HCT116 (cell line): ENCODE measurements at regions not wholly inside any gene's neighbourhood (a gene's known extent, or its start where the extent isn't known, plus 50 kb on each side); places are given as distances from the start of the nearest gene placed in this dataset.

Source experiments
- ATAC-seq: fragments of 200-7000 bp; cut with Tn5 transposase; 2 replicates; pipeline ENCODE4 v1.9.1; 2020; ENCODE audit warnings: mild to moderate bottlenecking, moderate library complexity
- BruUV-seq: library from RNA; stranded (reverse); fragments of 400-500 nt; replicated peaks from 2 replicates; lab custom pipeline; 2021; lab: Mats Ljungman, UMichigan
- CTCF ChIA-PET: fragments of 300-600 bp; sonication (Branson Sonifier 250); formaldehyde crosslinking; loops from one replicate; lab custom pipeline; 2021; ENCODE audit warnings: antibody characterized with exemption; lab: Charles Lee
- POLR2A ChIA-PET: fragments of 300-600, 350-600 bp; sonication (Branson Sonifier 250); formaldehyde crosslinking; loops from one replicate; lab custom pipeline; 2021; ENCODE audit warnings: antibody characterized with exemption; lab: Charles Lee
- RAD21 ChIA-PET, 2 experiments: fragments of 300-600 bp; sonication (Branson Sonifier 250); formaldehyde crosslinking; loops; one replicate each; lab custom pipeline; 2023; ENCODE audit warnings: low total read pairs in 2 of 2; ENCODE audit not compliant: uncharacterized antibody in 2 of 2, unreplicated experiment in 2 of 2, low non-redundant PET in 1 of 2; lab: Charles Lee
- DNase-seq: peaks from one replicate; pipeline ENCODE4 v3.0.0-alpha.2; 2010; ENCODE audit warnings: low read depth, low spot score
- H2AFZ ChIP-seq: fragments of 200-600 bp; shearing (Covaris generic), sonication (generic); 2 replicates; pipeline ENCODE4 v1.6.1; 2017; ENCODE audit warnings: low read depth, mixed run types, mixed read lengths, antibody characterized with exemption, low read length; ENCODE audit not compliant: poor library complexity, severe bottlenecking
- H3K27ac ChIP-seq: 2 replicates; pipeline ENCODE4 v1.5.1; 2012; ENCODE audit warnings: low read depth, low read length
- H3K27me3 ChIP-seq: fragments of 200-600 bp; sonication (generic); 2 replicates; pipeline ENCODE4 v1.6.1; 2016; ENCODE audit warnings: mixed run types, low read length, mixed read lengths; ENCODE audit not compliant: insufficient read depth
- H3K36me3 ChIP-seq, 2 experiments: fragments of 200-500 bp in 1 of 2; fragments of 200-600 bp in 1 of 2; sonication (Bioruptor generic) in 1 of 2; sonication (generic) in 1 of 2; 2 replicates each; pipeline versions ENCODE4 v1.5.1 to v1.6.1; 2014 to 2016; ENCODE audit warnings: low read length in 2 of 2, inconsistent platforms in 1 of 2, mixed read lengths in 1 of 2, mixed run types in 1 of 2; ENCODE audit not compliant: insufficient read depth in 2 of 2, control insufficient read depth in 1 of 2
- H3K4me1 ChIP-seq, 2 experiments: fragments of 200-600 bp in 1 of 2; sonication (generic) in 1 of 2; 2 replicates each; pipeline versions ENCODE4 v1.5.1 to v1.6.1; 2012 to 2017; ENCODE audit warnings: low read length in 2 of 2, inconsistent platforms in 1 of 2, mild to moderate bottlenecking in 1 of 2, mixed read lengths in 1 of 2, mixed run types in 1 of 2, moderate library complexity in 1 of 2; ENCODE audit not compliant: insufficient read depth in 2 of 2, control insufficient read depth in 1 of 2
- H3K4me2 ChIP-seq: fragments of 200-600 bp; sonication (generic); 2 replicates; pipeline ENCODE4 v1.6.1; 2017; ENCODE audit warnings: mixed run types, low read length, mixed read lengths
- H3K4me3 ChIP-seq, 2 experiments: fragments of 200-600 bp in 1 of 2; sonication (generic) in 1 of 2; replicated peaks in 1 of 2; 2 replicates each; pipeline ENCODE4 v1.5.1; 2011 to 2016; ENCODE audit warnings: low read length in 2 of 2, control low read depth in 1 of 2, low read depth in 1 of 2, mild to moderate bottlenecking in 1 of 2, mixed read lengths in 1 of 2, mixed run types in 1 of 2
- H3K79me2 ChIP-seq: fragments of 200-600 bp; sonication (generic); 2 replicates; pipeline ENCODE4 v1.6.1; 2017; ENCODE audit warnings: mild to moderate bottlenecking, mixed run types, low read length, moderate library complexity, mixed read lengths; ENCODE audit not compliant: insufficient read depth
- H3K9ac ChIP-seq: fragments of 200-600 bp; sonication (generic); 2 replicates; pipeline ENCODE4 v1.6.1; 2016; ENCODE audit warnings: low read length, mixed read lengths
- H3K9me2 ChIP-seq: fragments of 200-600 bp; sonication (generic), shearing (Covaris generic); 2 replicates; pipeline ENCODE4 v1.6.1; 2017; ENCODE audit warnings: mixed run types, mild to moderate bottlenecking, moderate library complexity; ENCODE audit not compliant: insufficient read depth
- H3K9me3 ChIP-seq, 2 experiments: fragments of 200-500 bp in 1 of 2; fragments of 200-600 bp in 1 of 2; sonication (Bioruptor generic) in 1 of 2; sonication (generic) in 1 of 2; 2 replicates each; pipeline ENCODE4 v1.6.1; 2014 to 2017; ENCODE audit warnings: low read length in 2 of 2, mixed read lengths in 2 of 2, inconsistent platforms in 1 of 2, low read depth in 1 of 2, mild to moderate bottlenecking in 1 of 2, mixed run types in 1 of 2, moderate library complexity in 1 of 2; ENCODE audit not compliant: control insufficient read depth in 1 of 2, insufficient read depth in 1 of 2
- H4K20me1 ChIP-seq: fragments of 200-600 bp; sonication (generic), shearing (Covaris generic); 2 replicates; pipeline ENCODE4 v1.6.1; 2017; ENCODE audit warnings: mixed run types, mild to moderate bottlenecking, moderate library complexity; ENCODE audit not compliant: insufficient read depth
- CBX3 ChIP-seq: IDR thresholded peaks from 2 replicates; pipeline ENCODE4 v1.6.1; 2012; ENCODE audit warnings: low read depth
- CEBPB ChIP-seq: IDR thresholded peaks from 2 replicates; pipeline ENCODE4 v1.6.1; 2012; ENCODE audit warnings: low read depth
- EGR1 ChIP-seq: IDR thresholded peaks from 2 replicates; pipeline ENCODE4 v1.6.1; 2012; ENCODE audit warnings: low read depth
- EZH2phosphoT487 ChIP-seq: fragments of 200-600 bp; IDR thresholded peaks from 2 replicates; pipeline ENCODE4 v1.6.1; 2018; ENCODE audit warnings: antibody characterized with exemption, borderline replicate concordance
- FOSL1 ChIP-seq: IDR thresholded peaks from 2 replicates; pipeline ENCODE4 v1.6.1; 2012; ENCODE audit warnings: low read depth
- JUND ChIP-seq: IDR thresholded peaks from 2 replicates; pipeline ENCODE4 v1.6.1; 2012
- RAD21 ChIP-seq: IDR thresholded peaks from 2 replicates; pipeline ENCODE4 v1.6.1; 2012; ENCODE audit warnings: low read depth, mild to moderate bottlenecking
- REST ChIP-seq: IDR thresholded peaks from 2 replicates; pipeline ENCODE4 v1.6.1; 2012; ENCODE audit warnings: low read depth
- SIN3A ChIP-seq: IDR thresholded peaks from 2 replicates; pipeline ENCODE4 v1.6.1; 2012; ENCODE audit warnings: low read depth
- SRF ChIP-seq: IDR thresholded peaks from 2 replicates; pipeline ENCODE4 v1.6.1; 2012; ENCODE audit warnings: low read depth
- TCF7L2 ChIP-seq: IDR thresholded peaks from 2 replicates; pipeline ENCODE4 v1.7.0; 2011; ENCODE audit warnings: borderline replicate concordance, inconsistent platforms; ENCODE audit not compliant: insufficient read depth, insufficient read length; ENCODE audit errors: extremely low read depth
- ZNF274 ChIP-seq: fragments of 200-500 bp; sonication (Bioruptor generic); IDR thresholded peaks from 2 replicates; pipeline ENCODE4 v1.6.1; 2014; ENCODE audit warnings: mild to moderate bottlenecking, low read depth, low read length, inconsistent platforms
- intact Hi-C: fragments of 100-400 bp; cut with micrococcal nuclease; formaldehyde crosslinking; loops from 2 replicates; pipeline ENCODE4 v1.10.0; 2022
- TF ChIP-seq, protein P1 (sequence below), 3 experiments: fragments of 200-600 bp in 1 of 3; sonication (generic) in 1 of 3; IDR thresholded peaks in 2 of 3; conservative IDR thresholded peaks in 1 of 3; 2 replicates each; pipeline ENCODE4 v1.5.1; 2012 to 2017; ENCODE audit warnings: low read depth in 2 of 3, low read length in 2 of 3, antibody characterized with exemption in 1 of 3, borderline replicate concordance in 1 of 3, control low read depth in 1 of 3, mild to moderate bottlenecking in 1 of 3, mixed read lengths in 1 of 3, mixed run types in 1 of 3, moderate library complexity in 1 of 3; ENCODE audit not compliant: insufficient read depth in 1 of 3
- TF ChIP-seq, protein P2 (sequence below): IDR thresholded peaks from 2 replicates; pipeline ENCODE4 v1.6.1; 2011; ENCODE audit warnings: mild to moderate bottlenecking, low read length, moderate library complexity; ENCODE audit not compliant: insufficient replicate concordance; ENCODE audit errors: extremely low read depth

DNA sequence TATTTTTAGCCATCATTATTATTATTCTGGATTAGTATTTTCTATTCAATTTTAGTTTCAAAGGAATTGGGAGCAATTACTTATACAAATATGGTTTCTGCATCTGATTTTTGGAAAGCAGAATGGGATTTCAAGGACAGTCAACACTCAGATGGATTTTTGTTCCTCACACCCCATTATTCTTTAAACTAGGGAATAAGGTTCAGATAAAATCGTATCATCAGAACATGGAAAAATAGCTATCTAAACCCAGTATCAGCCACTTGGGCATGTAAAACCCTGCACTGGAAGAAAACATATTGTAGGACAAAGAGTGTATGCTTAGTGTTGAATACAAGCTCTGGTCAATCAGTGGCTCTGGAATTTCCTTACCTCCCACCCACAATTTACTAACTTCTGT, 452.5 kb downstream of the ZNF516 start:
- H3K9ac ChIP-seq = no peak overlapping the region
- intact Hi-C loops = no loop called here
- no peak for TF ChIP-seq EZH2phosphoT487
- no peak for TF ChIP-seq RAD21
- TF ChIP-seq, protein P1, sequence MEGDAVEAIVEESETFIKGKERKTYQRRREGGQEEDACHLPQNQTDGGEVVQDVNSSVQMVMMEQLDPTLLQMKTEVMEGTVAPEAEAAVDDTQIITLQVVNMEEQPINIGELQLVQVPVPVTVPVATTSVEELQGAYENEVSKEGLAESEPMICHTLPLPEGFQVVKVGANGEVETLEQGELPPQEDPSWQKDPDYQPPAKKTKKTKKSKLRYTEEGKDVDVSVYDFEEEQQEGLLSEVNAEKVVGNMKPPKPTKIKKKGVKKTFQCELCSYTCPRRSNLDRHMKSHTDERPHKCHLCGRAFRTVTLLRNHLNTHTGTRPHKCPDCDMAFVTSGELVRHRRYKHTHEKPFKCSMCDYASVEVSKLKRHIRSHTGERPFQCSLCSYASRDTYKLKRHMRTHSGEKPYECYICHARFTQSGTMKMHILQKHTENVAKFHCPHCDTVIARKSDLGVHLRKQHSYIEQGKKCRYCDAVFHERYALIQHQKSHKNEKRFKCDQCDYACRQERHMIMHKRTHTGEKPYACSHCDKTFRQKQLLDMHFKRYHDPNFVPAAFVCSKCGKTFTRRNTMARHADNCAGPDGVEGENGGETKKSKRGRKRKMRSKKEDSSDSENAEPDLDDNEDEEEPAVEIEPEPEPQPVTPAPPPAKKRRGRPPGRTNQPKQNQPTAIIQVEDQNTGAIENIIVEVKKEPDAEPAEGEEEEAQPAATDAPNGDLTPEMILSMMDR (IDR thresholded peaks at IDR 0.05 in 2 of 3, conservative IDR thresholded peaks at IDR 0.05 in 1 of 3; ENCODE audit: borderline replicate concordance in 1 of 3, insufficient read depth in 1 of 3, low read depth in 2 of 3, low read length in 2 of 3) = no peak
- TF ChIP-seq JUND = no peak
- no peak for TF ChIP-seq ZNF274
- TF ChIP-seq SIN3A = no peak
- TF ChIP-seq REST = no peak
- TF ChIP-seq CEBPB = no peak
- TF ChIP-seq, protein P2, sequence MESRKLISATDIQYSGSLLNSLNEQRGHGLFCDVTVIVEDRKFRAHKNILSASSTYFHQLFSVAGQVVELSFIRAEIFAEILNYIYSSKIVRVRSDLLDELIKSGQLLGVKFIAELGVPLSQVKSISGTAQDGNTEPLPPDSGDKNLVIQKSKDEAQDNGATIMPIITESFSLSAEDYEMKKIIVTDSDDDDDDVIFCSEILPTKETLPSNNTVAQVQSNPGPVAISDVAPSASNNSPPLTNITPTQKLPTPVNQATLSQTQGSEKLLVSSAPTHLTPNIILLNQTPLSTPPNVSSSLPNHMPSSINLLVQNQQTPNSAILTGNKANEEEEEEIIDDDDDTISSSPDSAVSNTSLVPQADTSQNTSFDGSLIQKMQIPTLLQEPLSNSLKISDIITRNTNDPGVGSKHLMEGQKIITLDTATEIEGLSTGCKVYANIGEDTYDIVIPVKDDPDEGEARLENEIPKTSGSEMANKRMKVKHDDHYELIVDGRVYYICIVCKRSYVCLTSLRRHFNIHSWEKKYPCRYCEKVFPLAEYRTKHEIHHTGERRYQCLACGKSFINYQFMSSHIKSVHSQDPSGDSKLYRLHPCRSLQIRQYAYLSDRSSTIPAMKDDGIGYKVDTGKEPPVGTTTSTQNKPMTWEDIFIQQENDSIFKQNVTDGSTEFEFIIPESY = no peak
- no peak for TF ChIP-seq EGR1
- no peak for TF ChIP-seq FOSL1
- no peak for TF ChIP-seq TCF7L2
- TF ChIP-seq SRF = no peak
- no peak for TF ChIP-seq CBX3
- TF ChIP-seq, all 23 proteins: peak for 0
- Histone ChIP-seq H2AFZ (no peak overlapping the region), H3K27ac (no peak overlapping the region), H4K20me1 (no peaks in the 10 kb centered on the region), H3K4me2 (no peak overlapping the region), H3K9me2 (no peaks in the 10 kb centered on the region), H3K27me3 (0 out of 2 replicates have a peak, but pooled peaks cover 3% of the 10 kb centered on the region), H3K79me2 (no peaks in the 10 kb centered on the region), H3K4me3 (no peak overlapping the region), H3K36me3 (no peaks in the 10 kb centered on the region), H3K4me1 (no peaks in the 10 kb centered on the region), H3K9me3 (no peaks in the 10 kb centered on the region)
- ATAC-seq (no peak), DNase-seq (no peak)
- CTCF ChIA-PET = no interaction called here
- RAD21 ChIA-PET = no interaction called here
- BruUV-seq = no TSS peak
- POLR2A ChIA-PET = no interaction called here
